Panc1 (cell line): ENCODE measurements at regions not wholly inside any gene's neighbourhood (a gene's known extent, or its start where the extent isn't known, plus 50 kb on each side); places are given as distances from the start of the nearest gene placed in this dataset.

Source experiments
- CTCF ChIP-seq: fragments of 450-650 bp; IDR thresholded peaks from 2 replicates; pipeline ENCODE4 v1.5.1; 2017; ENCODE audit warnings: mild to moderate bottlenecking
- SIN3A ChIP-seq: IDR thresholded peaks from 2 replicates; pipeline ENCODE4 v1.6.1; 2012; ENCODE audit warnings: low read depth, mild to moderate bottlenecking, low read length, moderate library complexity, borderline replicate concordance; ENCODE audit not compliant: insufficient read depth
- TCF7L2 ChIP-seq: IDR thresholded peaks from 2 replicates; pipeline ENCODE4 v1.6.1; 2011; ENCODE audit warnings: mild to moderate bottlenecking, low read depth, low read length, inconsistent platforms

- TF ChIP-seq TCF7L2, result no peak
- TF ChIP-seq CTCF, result no peak
- no peak for TF ChIP-seq SIN3A
Observed at GRCh38 chrX:145923376-145923775, 105.7 kb downstream of the SLITRK2 start.
